ENCODE measurements at regions not wholly inside any gene's neighbourhood (a gene's known extent, or its start where the extent isn't known, plus 50 kb on each side); places are given as distances from the start of the nearest gene placed in this dataset.

DNA sequence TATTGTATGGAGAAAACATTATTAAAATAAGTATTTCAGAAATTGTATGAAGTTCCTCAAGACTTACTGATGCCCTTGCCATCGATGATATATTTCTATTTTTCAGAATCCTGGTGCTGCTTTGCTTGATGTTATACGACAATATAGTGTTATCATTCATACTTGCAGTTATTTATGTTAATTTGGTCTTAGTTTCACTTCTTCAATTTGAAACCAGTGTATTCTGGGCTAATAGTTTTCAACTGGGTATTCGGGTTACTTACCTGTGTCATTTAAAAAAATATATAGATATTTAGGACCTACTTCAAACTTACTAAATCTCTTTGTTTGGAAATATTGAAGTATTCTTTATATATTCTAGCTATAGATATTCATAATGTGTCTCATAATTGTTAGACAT, 1414.7 kb downstream of the C4orf33 start:
- DNase-seq (ENCODE audit: low spot score): no peak

DNA sequence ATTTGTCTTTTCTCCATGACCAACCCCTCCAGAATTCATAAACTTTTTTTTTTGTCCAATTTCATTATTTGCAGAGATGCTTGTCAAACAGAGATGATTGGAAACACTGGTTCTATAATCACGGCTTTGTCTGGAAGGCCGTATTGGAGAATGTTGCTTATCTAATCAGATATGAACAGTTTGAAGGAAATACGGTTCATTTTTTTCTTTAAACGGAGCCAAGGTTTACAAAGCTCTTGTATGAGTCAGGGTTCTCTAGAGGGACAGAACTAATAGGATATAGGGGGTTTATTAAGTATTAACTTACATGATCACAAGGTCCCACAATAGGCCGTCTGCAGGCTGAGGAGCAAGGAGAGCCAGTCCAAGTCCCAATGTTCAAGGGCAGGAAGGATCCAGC, 1415.8 kb downstream of the C4orf33 start:
- no peak for DNase-seq (ENCODE audit: low spot score)

- DNase-seq (ENCODE audit: low spot score): no peak
These were observed 1428.1 kb downstream of the C4orf33 start for GRCh38 chr4:130524057-130524456.

DNA sequence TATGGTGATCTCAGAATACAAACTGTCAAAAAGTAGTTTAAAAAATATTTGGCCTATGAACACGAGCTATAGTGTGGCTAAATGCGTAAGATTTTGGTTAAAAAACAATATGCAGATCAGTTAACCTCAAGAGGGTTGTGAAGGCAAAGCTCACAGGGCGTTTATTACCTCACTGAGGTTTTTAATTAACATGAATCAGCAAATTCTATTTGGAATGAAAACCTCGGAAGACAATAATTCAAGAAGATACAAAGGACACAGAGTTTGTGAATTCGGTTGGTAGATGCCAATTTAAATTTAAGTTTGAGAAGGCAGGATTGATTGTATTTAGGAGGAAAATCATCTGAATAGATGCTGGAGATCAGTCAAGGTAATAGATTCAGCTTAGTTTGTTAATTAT, 1434.6 kb downstream of the C4orf33 start:
- DNase-seq (ENCODE audit: low spot score): no peak

DNA sequence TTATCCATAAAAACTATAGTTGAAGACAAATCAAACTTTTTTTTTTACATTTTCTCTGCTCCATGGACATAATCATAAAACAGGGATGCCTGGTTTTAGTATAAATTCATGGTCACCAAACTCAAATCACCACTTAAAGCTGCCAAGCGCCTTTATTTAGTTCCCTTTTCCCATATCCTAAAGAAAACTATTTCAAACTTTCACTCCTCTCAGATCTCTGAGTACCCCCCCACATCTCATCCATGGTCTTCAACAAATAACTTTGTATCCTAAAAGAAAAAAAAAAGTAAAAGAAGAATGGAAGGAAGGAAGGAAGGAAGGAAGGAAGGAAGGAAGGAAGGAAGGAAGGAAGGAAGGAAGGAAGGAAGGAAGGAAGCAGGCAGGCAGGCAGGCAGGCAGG, 1438.7 kb downstream of the C4orf33 start:
- DNase-seq (ENCODE audit: low spot score): no peak

GRCh38 chr4:130542953-130543352, 1447.0 kb downstream of the C4orf33 start:
- no peak for DNase-seq (ENCODE audit: low spot score)

DNA sequence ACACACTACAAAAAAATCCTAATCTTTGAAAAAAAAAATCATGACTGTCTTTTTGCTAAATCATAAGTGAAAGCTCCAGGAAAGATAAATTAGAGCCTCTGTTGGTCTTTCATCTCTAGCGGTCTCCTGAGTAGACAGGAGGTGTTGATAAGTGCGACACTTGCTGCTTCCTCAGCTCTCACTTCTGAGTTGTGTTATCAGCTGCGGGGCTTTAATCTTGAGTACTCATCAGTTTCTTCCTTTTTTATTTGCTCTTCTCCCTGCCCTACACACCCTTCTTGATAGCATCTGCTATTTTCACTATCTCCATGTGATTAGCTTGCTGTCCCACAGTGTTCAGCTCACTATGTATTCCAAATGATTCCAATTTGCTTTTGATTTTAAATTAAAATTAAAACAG, 1449.2 kb downstream of the C4orf33 start:
- DNase-seq (ENCODE audit: low spot score): no peak

DNA sequence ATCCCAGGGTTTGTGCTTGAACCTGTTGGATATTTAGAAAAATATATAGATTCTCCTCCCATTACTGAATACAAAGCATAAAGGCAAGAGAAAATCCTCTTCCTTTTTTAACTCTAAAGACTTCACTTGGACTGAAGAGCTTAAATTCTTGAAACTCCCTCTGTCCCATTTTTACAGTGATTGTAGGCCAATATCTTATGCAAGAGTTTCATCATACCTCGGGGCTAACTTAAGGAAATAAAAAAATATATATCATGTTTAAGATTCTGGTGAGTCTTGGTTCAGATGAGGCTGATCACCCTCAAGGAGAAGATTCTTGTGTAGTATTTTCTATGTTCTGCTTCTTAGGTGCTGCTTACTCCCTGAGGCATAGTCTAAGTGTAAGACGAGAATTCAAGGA, 1449.6 kb downstream of the C4orf33 start:
- DNase-seq (ENCODE audit: low spot score): no peak

DNA sequence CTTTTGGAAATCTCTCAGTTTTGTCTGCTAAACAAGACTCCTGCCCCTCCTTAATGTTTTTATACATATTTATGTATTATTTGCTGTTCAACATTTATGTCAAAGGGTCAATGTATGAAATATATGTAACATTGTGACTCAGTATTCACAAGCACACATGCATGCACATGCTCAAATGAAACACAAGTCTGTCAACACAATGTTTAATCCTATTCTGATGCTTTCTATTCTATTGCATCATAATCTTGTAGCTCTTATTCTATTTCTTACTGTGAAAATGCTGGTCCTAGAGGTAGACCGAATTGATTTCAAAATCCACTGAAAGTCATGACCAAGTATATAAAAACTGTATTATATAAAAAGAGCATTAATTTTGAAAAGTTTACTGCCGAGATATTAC, 1463.3 kb downstream of the C4orf33 start:
- no peak for DNase-seq (ENCODE audit: low spot score)

- DNase-seq (ENCODE audit: low spot score): no peak
These were observed 1467.4 kb downstream of the C4orf33 start for GRCh38 chr4:130563185-130563888.

DNA sequence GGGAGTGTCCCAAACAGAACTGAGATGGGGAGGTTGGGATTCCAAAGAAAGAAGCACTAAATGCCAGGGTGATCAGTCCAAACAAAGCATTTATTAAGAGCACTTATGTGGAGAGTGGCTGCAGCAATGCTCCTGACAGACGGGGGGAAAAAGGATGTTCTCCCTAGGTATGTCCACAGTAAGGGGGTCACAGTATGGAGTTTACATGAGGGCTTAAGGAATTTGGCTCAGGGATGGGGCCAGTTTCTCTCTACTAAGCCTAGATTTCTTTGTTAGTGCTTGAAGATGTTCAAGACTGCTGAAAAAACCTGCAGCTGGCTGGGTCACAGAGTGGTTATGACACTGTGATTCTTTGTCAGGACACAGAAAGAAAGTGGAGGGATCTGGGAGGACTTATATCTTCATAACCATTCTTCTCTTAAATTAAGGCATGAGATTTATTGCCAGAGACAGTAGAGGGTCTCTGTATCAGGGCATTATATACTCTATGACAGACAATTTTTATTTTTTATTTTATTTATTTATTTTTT, 1468.0 kb downstream of the C4orf33 start:
- no peak for DNase-seq (ENCODE audit: low spot score)

GRCh38 chr4:130568746-130569145, 1472.8 kb downstream of the C4orf33 start:
- no peak for DNase-seq (ENCODE audit: low spot score)

GRCh38 chr4:130573742-130574141, 1477.8 kb downstream of the C4orf33 start:
- no peak for DNase-seq (ENCODE audit: low spot score)

DNA sequence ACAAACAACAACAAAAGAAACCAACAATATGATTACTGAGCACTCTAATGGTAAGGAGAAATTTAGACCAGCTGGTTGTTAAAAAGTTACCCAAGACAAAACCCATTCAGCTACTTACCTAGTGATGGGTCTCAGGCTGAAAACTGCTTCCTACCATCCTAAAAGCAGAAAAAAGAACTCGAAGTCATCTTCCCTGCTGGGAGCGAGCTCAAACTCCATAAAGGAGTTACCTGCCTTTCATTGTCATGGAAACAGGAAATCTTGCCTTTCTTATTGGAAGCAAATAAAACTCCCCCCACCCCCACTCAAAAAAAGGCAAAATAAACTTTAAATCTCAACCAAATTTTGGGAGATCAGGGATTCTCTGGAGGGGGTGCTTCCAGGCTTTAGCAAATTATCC, 1478.3 kb downstream of the C4orf33 start:
- no peak for DNase-seq (ENCODE audit: low spot score)

DNA sequence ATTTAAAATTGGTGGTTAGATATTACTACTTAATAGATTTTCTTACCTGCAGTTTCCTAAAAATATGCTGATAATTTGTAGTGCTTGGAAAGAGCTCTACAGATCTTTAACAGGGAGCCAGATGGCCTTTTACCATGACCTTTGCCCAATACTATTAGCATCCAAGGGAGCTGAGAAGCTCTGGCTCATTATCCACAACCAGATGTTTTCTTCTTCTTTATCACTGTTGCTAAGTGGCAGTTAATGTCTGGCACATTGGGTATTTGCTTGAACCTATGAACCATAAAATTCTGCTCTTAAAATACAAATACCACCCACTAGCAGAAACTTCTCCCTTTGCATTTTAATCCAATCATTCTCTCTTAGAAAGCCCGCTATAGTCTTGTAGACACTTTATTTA, 1480.3 kb downstream of the C4orf33 start:
- DNase-seq (ENCODE audit: low spot score): no peak

DNA sequence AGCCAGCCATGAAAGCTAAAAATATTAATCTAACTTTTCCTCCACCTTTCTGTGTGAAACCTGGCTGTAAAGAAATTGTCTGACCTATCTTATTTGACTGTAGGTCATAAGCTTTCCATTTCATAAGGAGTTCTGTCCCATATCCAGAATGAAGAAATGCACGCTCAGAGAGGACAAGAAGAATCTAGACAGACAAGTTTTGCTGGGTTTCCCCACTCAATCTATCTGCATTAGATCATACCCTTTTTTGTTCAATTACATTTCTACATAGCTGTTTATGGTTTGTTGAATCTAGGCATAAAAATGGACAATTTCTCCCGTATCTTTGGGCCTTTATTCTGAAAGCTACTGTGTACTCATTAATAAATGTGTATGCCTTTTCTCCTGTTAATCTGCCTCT, 1495.1 kb downstream of the C4orf33 start:
- DNase-seq (ENCODE audit: low spot score): no peak

GRCh38 chr4:130600706-130601105, 1504.8 kb downstream of the C4orf33 start:
- DNase-seq (ENCODE audit: low spot score): no peak

GRCh38 chr4:130603043-130603442, 1507.1 kb downstream of the C4orf33 start:
- DNase-seq (ENCODE audit: low spot score): no peak

DNA sequence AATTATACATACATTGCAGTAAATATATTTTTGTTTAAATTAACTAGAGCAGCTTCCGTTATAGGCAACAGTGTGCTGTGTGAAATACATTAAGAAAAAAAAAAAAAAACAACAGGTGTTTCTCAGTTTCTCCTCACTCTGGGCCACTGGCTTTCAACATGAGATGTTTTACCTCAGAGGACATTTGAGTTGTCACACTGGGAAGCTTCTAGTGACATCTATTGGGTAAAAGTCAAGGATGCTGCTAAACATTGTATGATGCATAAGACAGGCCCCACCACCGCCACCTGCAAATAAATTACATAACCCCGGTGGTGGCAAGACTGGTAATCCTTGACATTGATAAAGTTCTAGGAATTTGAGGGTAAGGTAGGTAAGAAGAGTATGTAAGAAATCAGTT, 1512.2 kb downstream of the C4orf33 start:
- DNase-seq (ENCODE audit: low spot score): no peak

GRCh38 chr4:130628531-130628930, 1532.6 kb downstream of the C4orf33 start:
- no peak for DNase-seq (ENCODE audit: low spot score)

GRCh38 chr4:130632731-130633604, 1537.0 kb downstream of the C4orf33 start:
- no peak for DNase-seq (ENCODE audit: low spot score)

DNA sequence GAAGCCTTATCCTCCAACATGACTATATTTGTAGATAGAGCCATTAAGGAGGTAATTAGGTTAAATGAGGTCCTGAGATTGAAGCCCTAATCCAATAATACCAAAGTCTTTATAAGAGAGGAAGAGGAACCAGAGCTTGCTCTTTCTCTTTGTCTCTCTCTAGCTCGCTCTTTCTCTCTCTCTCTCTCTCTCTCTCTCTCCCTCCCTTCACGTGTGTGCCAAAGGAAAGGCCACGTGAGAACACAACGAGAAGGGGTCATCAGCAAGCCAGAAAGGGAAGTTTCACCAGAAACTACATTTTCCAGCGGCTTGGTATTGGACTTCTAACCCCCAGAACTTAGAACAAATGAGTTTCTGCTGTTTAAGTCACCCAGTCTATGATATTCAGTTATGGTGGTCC, 1540.5 kb downstream of the C4orf33 start:
- DNase-seq (ENCODE audit: low spot score): no peak

- DNase-seq (ENCODE audit: low spot score): no peak
These were observed 1544.6 kb downstream of the C4orf33 start for GRCh38 chr4:130640592-130640991.
